CMK (cell line): ENCODE measurements at regions not wholly inside any gene's neighbourhood (a gene's known extent, or its start where the extent isn't known, plus 50 kb on each side); places are given as distances from the start of the nearest gene placed in this dataset.

Experiments
- DNase-seq: peaks from one replicate; pipeline ENCODE4 v3.0.0-alpha.2; 2010; ENCODE audit warnings: low read depth

DNA sequence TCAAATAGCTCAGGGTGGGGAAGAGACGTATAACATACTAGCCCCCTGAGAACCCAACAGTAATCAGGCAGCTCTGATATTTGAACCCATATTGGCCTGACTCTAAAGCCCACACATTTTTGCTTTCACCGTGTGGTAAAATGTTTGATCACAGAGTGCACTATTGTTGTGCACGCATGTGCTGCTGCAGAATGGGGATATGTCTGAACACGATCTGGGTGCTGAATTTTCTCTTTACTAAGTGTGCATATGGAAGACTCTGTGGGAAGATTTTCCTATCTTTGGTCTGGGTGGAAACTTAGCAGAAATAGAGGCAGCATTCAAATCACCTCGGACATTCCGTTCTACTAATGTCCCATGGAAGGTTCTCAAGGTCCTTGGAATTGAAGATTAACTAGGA is 800.1 kb downstream of the TFAP2A start:
- no peak for DNase-seq

DNA sequence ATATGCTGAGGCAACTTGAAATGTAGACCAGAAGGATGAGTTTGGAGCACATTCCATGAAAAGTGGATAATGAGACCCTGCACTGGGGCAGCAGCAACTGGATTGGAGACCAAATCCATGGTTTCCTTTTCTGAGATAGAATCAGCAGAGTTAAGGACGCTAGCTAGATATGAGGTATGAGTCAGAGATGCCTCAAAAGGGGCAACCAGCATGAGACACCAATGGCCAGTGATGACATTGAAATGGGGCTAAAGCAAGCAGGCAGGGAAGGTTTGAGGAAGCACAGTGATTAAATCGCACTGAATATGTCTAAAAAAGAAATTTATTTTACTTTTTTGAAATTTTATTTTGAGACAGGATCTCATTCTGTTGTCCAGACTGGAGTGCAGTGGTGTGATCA is 802.4 kb downstream of the TFAP2A start:
- DNase-seq, result no peak

DNA sequence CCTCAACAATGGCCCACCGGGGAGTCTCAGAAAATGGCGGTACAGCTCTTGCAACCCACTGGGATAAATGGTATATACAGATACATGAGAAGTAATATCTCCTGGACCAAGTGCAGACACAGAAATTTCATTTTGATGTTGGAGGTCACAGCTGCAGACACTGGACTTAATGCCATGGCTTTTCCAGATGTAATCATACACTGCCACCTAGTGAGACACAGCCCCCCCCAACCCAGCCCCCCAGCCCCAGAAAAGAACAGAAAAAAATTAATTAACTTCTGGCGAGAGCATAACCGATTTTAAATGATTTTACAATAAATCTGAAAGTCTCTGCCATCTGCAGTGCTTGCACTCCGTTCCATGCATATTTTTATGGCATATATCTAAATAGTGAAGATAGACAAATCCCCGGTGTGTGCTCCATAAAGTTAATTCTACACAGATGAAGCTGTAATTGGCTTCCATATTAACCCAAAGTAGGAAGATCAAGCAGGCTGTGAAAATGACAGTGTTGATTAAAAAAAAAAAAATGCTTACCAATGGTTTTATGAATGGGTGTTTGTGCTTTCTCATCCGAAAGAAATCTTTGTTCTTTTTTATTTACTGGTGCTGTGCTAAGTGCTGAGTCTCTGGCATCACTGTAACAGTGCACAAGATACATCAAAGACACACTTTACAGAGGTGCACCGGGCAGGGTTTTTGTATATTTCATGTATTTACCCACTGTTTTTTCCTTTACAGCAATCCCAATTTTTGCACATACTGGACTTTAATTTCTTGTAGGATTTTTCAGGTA is 804.1 kb downstream of the TFAP2A start:
- no peak for DNase-seq

DNA sequence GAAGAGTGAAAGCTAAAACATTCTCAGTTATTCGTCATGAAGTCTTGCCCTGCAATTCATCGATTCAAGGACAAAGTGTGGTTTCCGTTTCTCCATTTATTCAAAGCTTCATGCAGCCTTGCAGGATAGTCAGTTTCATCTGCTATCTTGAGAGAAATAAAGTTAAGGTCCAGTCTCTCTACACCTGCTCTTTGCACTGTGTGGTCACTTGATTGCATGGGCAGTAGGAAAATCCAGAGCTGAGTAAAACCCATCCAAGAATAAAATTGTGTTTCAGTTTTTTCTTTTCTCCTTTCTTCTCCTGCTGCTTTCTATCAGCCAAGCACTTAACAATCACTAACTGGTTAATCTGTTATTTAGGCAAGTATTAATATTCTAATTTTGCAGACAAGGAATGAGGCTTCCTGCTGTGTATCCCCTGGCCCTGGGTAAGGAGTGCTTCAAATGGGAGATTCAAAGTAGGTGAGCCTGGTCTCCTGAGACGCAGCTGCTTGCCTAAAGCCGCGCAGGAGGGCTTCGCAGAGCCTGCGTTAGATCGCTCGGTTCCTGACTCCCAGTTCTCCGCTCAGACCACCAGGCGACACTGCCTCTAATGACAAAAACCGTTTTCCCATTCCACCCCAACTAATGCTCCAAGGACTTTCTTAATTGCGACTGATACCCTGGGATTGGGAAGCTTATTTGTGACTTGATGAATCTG is 808.3 kb downstream of the TFAP2A start:
- no peak for DNase-seq

DNA sequence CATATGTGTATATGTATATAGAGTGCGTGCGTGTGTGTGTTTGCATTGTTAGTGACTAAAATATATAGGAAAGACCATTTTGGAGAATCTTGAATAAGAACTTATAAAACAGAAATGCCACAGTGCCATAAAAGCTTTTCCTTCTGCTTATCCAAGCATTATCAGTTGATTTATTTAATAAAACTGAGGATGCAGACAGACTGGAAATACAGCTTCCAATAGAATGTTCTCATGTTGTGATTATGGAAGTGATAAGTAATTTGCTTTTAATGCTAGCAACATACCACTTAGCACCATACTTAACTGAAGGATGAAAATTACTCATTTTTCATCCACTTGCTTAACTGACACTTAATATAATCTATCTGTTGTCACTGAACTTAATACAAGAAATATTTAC is 820.1 kb downstream of the TFAP2A start:
- DNase-seq, result no peak

DNA sequence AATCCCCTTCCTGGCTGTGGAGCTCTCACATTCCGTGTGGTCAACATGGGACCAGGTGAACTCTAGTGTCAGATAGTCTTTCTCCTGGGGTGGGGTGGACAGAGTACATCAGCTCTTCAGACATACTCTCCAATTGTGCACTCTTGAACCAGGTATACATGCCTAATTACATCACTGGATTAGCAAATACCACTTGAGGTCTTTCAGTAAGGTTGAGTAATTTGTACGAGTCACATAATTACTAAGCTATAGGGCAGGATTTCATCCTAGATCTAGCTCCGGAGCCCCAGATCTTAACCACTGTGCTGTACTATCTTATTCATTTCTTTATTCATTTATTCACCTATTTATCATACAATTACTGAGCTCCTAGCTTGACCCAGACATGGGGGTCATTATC is 821.3 kb downstream of the TFAP2A start:
- no peak for DNase-seq

DNA sequence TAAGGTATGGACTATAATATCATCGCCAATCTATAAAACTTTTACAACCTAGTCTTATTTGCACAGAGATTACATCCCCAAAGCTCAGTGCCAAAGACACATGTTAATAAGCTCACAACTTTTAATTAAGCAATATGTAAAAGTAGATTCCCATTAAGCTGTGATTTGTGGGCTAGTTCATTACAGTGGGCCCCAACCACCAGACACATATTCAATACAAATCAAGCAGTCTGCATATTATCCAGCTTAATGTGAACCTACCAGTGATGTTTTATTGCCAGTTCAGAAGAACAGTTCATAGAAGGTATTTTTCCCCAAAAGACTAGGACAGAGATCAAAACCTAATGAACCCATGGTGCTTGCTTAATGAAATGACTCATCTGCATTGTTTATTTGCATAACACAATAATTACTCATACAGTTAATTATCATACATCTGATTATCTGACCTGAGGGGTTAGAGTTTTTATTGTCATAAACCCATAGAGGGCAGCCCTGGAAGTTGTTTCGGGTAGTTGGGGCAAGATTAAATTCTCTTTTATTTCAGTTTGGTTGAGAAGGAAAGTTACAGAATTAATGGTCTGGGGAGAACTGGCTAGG is 831.0 kb downstream of the TFAP2A start:
- no peak for DNase-seq

DNA sequence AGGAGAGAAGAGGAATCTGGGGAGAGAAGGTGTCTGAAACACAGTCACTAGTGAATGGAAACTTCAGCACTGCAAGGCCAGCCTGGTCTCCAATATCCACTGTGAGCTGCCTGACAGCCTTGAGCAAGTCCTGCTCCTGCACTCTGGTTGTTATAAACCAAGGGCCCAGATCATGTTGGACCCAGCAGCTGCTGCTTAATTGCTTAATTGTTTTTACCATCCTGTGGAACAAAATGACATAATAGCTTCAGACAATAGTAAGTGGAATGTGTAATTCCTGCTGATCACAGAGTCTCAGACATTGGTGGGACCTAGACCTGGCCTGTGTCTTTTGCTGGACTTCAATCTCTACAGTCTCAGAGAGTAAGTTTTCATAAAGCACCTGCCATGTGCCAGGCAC is 833.7 kb downstream of the TFAP2A start:
- no peak for DNase-seq

DNA sequence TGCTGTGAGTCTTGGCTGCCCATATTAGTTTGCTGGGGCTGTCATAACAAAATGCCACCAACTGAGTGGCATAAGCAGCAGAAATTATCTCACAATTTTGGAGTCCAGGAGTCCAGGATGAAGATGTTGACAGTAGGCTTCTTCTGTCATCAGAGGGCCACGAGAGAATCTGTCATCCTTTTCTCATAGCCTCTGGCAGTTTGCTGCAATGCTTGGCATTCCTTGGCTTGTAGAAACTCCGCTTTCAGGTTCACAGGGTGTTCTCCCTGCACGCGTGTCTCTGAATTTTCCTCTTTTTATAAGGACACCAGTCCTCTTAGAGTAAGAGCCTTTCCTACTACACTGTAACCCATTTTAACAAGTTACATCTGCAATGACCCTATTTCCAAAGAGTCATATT is 838.4 kb downstream of the TFAP2A start:
- no peak for DNase-seq

DNA sequence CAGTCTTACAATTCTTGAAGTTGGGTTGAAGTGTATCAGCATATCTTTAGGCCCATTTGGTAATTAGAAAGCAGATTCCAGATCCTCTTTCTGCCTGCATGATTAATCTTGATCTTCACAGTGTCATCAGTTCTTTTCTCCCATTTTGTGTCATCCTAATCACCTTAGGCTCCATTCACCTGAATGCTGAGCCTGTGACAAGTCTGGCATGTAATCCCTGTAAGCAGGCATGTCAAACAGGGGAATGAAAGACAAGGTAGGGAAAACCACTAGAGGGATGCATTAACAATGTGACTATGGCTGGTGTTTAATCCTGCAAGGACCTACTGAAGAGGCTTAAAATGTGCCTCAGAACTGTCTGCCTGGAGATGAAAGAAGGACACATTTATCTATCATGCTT is 848.8 kb downstream of the TFAP2A start:
- DNase-seq, result no peak

DNA sequence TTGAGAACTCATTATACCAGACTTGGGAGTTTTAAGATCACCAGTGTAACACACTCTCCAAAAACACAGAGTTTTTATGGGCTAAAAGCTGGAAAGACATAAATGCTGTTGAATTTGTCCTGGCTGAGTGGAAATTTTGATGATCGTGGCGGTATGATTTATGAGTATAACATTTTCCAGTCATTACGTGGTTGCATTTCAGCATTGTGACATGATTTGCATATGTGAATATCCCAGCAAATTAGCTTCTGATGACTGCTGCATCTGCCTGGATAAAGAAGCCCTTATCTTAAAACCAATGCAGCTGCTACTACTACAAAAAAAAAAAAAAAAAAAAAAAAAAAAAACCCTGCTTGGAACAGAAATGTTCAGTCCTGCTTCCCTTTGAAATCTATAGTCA is 850.9 kb downstream of the TFAP2A start:
- no peak for DNase-seq

DNA sequence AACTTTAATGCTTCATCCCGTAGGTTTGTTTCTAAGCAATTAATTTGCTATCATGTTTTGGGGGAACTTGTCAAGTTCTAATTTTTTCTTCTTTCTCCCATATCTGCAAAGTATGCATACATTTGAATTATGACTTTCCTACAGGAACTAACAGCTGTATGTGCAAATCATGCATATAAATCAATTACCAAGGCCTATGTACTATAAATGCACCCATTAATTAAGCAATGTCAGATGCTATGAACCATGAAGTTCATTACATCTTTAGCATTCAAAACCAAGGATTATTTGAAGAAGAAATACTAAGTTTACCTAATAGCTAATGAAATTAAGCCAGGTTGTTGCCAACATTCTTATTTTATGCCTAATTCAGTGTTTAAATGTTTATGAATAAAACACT is 851.3 kb downstream of the TFAP2A start:
- DNase-seq, result no peak

DNA sequence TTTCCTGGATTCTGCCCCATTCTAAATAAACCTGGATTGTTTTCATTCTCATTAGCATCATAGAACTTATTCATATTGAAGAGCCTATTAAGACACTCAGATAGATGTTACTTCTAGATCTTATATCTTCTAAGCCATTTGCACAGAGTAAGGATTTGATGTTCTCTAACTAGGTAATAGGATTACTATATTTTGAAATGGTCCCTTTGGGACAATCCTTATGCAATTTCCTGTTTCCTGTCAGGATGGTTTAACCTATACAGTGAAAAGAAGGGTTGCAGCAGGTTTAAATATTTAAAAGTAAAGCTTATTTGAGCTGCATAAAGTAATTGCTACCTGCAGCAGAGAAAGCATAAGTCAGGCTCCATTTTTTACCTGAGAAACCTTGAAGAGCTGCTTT is 860.1 kb downstream of the TFAP2A start:
- DNase-seq, result no peak

DNA sequence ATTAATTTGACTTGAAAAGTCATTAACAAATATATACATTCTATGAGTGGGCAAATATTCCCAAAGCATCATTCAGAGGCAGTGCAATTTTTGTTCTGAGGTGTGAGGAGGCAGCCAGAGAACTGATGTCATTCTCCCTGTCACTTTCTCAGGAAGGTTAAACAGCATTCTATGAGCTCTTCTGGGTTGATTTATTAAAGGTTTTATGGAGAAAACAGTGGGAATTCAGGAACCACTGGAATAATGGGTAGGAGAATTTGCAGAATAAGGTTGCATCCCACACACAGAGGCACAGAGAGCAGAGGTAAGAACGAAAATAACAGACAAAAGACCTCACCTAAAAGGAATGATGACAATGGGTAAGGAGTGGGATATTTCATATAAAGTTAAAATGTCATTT is 860.6 kb downstream of the TFAP2A start:
- DNase-seq, result no peak

DNA sequence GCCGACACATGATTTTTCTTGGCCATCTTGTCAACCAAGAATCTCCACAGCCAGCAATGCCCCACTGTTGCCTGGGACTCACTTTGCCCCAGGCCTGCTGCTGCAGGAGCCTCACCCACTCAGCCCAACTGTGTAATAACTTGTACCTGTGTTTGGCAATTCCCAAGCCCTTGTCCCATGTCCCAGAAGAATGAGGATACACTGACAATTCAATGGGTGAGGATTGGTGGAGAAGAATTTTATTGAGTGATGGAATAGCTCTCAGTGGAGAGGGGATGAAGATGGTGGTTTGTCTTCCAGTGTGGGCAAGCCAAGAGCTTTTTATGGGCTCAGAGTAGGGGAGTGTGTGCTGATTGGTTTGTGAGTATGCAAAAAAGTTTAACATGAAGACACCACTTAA is 861.9 kb downstream of the TFAP2A start:
- DNase-seq, result no peak

DNA sequence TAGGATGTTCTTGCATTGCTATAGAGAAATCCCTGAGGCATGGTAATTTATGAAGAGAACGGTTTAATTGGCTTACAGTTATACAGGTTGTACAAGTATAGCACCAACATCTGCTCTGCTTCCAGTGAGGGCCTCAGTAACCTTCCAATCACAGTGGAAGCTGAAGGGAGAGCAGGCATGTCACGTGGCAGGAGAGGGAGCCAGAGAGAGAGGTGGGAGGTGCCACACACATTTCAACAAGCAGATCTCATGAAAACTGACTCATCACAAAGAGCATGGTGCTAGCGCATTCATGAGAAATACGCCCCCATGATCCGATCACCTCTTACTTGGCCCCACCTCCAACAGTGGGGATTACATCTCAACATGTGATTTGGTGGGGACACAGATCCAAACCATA is 871.2 kb downstream of the TFAP2A start:
- DNase-seq, result no peak

DNA sequence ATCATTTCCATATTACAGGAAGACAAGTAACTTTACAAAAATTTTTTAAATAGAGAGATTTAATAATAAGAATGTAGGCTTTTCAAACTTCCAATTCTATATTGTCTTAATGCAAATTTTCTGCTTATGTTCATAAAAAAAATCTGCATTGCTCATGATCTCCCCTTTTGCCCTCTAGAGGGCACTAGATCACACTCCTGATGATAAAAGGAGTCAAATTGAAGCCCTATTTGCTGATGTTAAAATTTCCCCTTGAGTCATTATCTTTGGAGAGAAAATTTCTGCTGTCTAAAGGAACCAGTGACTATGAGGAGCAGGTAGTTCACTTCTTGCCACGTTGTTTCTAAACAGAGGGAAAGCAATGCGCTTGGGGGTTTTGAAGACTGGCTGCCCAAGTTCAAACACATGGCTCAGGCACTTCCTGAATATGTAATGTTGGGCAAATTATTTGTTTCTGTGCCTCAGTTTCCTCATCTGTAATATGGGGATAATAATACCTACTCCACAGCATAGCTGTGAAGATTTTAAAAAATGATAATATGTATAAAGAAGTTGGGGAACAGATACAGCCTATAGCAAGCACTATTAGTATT is 874.2 kb downstream of the TFAP2A start:
- peak; percentile 12 for DNase-seq

DNA sequence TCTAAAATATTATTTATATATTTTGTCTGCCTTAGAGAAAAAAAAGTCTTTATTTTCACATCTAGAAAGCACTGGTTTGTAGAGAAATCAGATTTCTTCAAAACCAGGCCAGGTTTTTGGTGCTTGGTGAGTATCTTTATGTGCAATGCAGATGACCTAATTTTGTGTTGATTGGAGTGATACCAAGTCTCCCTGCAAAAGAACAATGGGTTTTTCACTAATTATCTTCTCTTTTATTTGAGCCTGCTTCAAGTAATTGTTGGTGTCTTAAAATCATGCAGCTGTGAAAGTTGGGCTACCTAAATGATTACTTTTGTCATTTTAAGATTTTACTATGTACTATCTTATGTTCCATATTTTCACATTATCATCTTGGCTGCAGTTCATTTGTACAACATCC is 874.7 kb downstream of the TFAP2A start:
- no peak for DNase-seq

DNA sequence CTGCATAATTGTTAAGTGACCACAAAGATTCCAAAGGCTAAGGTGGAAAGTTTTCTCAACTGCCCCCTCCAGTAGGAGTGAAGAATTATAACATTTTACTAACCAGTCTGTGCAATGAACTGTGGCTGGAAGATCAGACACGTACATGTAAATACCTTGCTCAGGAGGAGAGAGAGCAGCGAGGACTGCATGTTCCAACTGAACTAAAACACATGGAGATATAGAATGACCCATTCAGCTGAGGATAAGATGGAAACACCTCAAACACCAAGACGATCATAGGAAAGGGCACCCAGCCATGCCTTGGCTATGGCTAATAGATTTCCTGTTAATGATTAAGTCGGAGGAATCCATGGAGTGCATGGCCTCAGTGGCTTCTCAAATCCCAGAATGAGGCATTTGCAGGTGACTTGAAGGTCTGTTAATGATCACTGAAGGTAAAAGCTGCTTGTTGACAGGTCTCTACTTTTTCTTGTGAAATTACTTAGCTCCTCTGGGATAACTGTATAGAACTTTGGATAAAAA is 875.6 kb downstream of the TFAP2A start:
- no peak for DNase-seq

DNA sequence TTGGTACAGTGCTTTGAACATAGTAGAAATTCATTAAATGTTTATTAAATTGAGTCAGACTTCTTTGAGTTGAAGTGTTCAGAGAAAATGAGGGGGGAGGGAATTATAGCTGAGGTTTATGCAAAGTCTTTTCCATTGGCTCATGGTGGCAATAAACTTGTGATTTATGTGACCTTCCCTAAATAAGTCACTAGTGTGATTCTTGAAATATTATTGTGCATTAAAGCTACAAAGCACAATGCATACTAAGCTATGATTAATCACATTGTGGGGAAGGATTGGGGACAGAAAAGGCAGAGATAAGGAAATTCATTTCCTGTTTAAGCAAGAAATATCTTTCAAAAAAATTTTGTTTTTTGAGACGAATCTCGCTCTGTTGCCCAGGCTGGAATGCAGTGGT is 877.5 kb downstream of the TFAP2A start:
- DNase-seq, result no peak

DNA sequence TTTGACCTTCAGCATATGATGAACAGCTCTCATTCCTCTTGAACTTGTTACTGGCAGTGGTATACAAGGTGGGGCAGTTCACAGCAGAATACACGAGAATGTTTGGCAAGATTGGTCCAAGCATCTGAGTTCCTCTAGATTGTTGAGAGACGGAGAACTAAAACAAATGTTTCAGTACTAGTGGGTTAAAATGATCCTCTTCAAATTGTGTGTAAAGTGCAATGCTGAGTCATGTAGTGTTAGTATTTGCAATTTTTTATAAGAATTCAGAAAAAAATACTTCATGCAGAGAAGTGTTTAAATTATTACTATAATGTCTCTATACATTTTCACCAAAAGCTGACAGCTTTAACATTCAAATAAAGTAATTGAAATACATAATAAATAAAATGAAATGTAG is 879.8 kb downstream of the TFAP2A start:
- no peak for DNase-seq

DNA sequence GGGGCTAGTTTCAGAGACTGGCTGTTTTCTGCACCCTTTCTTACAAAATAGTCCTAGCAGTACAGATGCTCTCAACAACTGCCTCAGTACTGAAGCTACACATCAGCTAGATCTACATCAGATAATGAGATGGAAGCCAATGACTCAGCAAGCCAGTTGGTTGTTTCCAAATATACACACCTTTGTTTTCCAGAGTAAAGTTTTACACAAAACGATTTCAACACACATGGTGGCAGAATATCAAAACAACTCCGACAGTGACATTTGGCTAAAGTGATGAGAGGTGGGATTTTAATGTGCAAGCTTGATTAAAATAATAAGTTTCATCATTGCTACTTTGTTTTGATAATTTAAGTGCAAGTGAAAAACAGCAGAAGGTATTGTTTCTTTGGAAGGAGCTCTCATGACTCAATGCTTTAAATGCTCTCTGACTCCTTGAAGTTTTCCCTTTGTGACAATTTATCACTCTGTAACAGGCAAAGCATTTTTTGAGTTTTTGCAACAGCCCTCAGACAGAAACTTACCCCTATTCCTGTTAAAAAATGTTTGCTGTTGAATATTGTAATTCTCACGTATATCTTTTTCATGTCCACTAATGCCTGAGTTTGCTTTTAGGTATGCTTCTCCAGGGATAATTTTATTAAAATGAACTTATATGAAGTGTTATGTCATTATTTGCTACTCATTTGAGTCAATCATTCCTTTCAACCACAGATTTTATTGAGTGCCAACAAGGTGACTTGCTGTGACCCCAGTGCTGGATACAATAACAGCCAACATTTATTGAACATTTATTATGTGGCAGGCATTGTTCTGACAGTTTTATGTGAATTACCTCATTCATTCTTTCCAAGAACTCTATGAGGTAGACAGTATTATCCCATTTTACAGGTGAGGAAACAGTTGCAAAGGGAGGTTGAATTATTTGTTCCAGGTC is 882.0 kb downstream of the TFAP2A start:
- no peak for DNase-seq
